Spleen (tissue), 7 donors: ENCODE measurements at regions not wholly inside any gene's neighbourhood (a gene's known extent, or its start where the extent isn't known, plus 50 kb on each side); places are given as distances from the start of the nearest gene placed in this dataset.

Experiments
- POLR2AphosphoS5 ChIP-seq, 3 donors: sonication (generic); formaldehyde crosslinking; IDR thresholded peaks; one replicate each; pipeline ENCODE4 v1.5.1; 2017; ENCODE audit warnings: antibody characterized with exemption in 3 of 3
- TF ChIP-seq, protein P1 (sequence below), 11 experiments: fragments of 200-600 bp in 7 of 11; fragments of 450-650 bp in 4 of 11; sonication (generic) in 4 of 11; IDR thresholded peaks in 8 of 11; conservative IDR thresholded peaks in 3 of 11; 1 replicate in 7 of 11; 2 replicates in 4 of 11; pipeline versions ENCODE4 v1.4.0 to v1.8.0; 2016 to 2021; ENCODE audit warnings: antibody characterized with exemption in 11 of 11, inconsistent platforms in 4 of 11, mild to moderate bottlenecking in 1 of 11
- donor health status: DM: no; HTN: no; CAD: no; lungs with moderate emphysema.
- donor health status: DM: no; HTN: no; CAD: no.
- donor health status: DM: no; HTN: no; CAD: no.

DNA sequence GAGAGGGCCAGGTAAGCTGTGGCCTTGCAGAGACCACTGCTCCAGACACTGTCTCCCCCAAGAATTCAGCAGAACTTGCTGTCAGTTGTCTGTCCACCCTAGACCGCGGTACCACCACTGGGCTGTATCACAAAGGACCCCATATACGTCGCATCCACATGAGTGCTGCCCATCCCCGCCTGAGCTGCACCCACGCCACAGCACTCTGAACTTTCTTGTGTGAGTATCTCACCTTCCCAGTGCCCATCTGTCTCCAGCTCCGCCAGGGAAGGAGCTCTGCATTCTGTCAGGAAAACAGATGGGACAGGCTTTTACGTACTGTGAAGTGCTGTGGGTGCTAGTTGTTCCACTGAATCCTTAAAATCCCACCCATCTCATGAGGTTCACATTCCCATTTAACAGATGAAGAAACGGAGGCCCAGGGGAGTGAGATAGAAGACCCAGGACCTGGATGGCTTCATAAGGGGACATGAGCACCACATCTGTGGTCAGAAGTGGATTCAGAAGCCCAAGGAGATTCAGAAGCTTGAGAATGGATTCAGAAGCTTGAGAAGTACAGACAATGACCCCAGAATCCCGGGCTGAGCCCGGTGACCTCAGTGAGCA, 102.5 kb upstream of the ZMIZ1 start:
- no peak for TF ChIP-seq POLR2AphosphoS5 (IDR thresholded peaks at IDR 0.05)
- TF ChIP-seq, protein P1, sequence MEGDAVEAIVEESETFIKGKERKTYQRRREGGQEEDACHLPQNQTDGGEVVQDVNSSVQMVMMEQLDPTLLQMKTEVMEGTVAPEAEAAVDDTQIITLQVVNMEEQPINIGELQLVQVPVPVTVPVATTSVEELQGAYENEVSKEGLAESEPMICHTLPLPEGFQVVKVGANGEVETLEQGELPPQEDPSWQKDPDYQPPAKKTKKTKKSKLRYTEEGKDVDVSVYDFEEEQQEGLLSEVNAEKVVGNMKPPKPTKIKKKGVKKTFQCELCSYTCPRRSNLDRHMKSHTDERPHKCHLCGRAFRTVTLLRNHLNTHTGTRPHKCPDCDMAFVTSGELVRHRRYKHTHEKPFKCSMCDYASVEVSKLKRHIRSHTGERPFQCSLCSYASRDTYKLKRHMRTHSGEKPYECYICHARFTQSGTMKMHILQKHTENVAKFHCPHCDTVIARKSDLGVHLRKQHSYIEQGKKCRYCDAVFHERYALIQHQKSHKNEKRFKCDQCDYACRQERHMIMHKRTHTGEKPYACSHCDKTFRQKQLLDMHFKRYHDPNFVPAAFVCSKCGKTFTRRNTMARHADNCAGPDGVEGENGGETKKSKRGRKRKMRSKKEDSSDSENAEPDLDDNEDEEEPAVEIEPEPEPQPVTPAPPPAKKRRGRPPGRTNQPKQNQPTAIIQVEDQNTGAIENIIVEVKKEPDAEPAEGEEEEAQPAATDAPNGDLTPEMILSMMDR (IDR thresholded peaks at IDR 0.05 in 8 of 11, conservative IDR thresholded peaks at IDR 0.05 in 3 of 11) = no peak
